ENCODE measurements at regions not wholly inside any gene's neighbourhood (a gene's known extent, or its start where the extent isn't known, plus 50 kb on each side); places are given as distances from the start of the nearest gene placed in this dataset.

GRCh38 chrY:7938982-7939718 is 1027.6 kb upstream of the AMELY start:
- TF ChIP-seq CTCF (IDR thresholded peaks at IDR 0.05) (no peak), POLR2A (IDR thresholded peaks at IDR 0.05) (no peak), POLR2AphosphoS5 (IDR thresholded peaks at IDR 0.05) (no peak)

Measured in breast epithelium (tissue), 3 donors.